Thymus (tissue), 11 donors: ENCODE measurements at regions not wholly inside any gene's neighbourhood (a gene's known extent, or its start where the extent isn't known, plus 50 kb on each side); places are given as distances from the start of the nearest gene placed in this dataset.
"Not testable (repeated sequence)": the region's sequence is repeated elsewhere in the genome, so short reads cannot be mapped to it uniquely, and the experiment has no call there.

ENCODE experiments used
- DNase-seq, 9 donors: peaks; one replicate each; pipeline ENCODE4 v3.0.0-alpha.2; 2013; ENCODE audit warnings: low spot score in 9 of 9, low read depth in 6 of 9, missing footprints in 1 of 9
- H3K27ac ChIP-seq, 2 donors: one replicate each; pipeline ENCODE4 v1.5.1; 2013; ENCODE audit warnings: control low read depth in 1 of 2, low read depth in 1 of 2, low read length in 1 of 2, mild to moderate bottlenecking in 1 of 2, moderate library complexity in 1 of 2
- H3K27me3 ChIP-seq, 2 donors: one replicate each; pipeline ENCODE4 v1.5.1; 2013; ENCODE audit warnings: low read length in 1 of 2; ENCODE audit not compliant: control insufficient read depth in 2 of 2, insufficient read depth in 1 of 2
- H3K36me3 ChIP-seq, 2 donors: one replicate each; pipeline ENCODE4 v1.5.1; 2013; ENCODE audit warnings: low read length in 1 of 2, mild to moderate bottlenecking in 1 of 2, moderate library complexity in 1 of 2; ENCODE audit not compliant: control insufficient read depth in 2 of 2, insufficient read depth in 2 of 2
- H3K4me1 ChIP-seq, 2 donors: one replicate each; pipeline ENCODE4 v1.5.1; 2013; ENCODE audit warnings: low read length in 2 of 2; ENCODE audit not compliant: control insufficient read depth in 2 of 2, insufficient read depth in 2 of 2
- H3K4me3 ChIP-seq, 2 donors: one replicate each; pipeline ENCODE4 v1.5.1; 2013; ENCODE audit warnings: low read length in 2 of 2, control low read depth in 1 of 2, mild to moderate bottlenecking in 1 of 2
- H3K9me3 ChIP-seq, 2 donors: one replicate each; pipeline ENCODE4 v1.5.1; 2013; ENCODE audit warnings: low read length in 1 of 2, mild to moderate bottlenecking in 1 of 2; ENCODE audit not compliant: control insufficient read depth in 2 of 2, insufficient read depth in 1 of 2
- WGBS: extraction: QIAGEN DNeasy Blood & Tissue Kit; methylation state at CpG from one replicate; pipeline ENCODE4 v1.1.7; 2013; 5-methylcytosine and 5-hydroxymethylcytosine counted together
- donor health status: healthy.

GRCh38 chr6:80485494-80485893 lies 379.0 kb downstream of the BCKDHB start:
- H3K27ac ChIP-seq, H3K27me3 ChIP-seq, H3K4me1 ChIP-seq, DNase-seq, H3K4me3 ChIP-seq, H3K9me3 ChIP-seq, H3K36me3 ChIP-seq: not testable (repeated sequence)
- 94% methylated on average over 12 of the region's 12 CpGs for WGBS

GRCh38 chr6:80482056-80482455 lies 375.6 kb downstream of the BCKDHB start:
- WGBS: 93% methylated on average over 3 of the region's 3 CpGs
- H3K4me1 ChIP-seq: no peaks in the 10 kb centered on the region
- DNase-seq: no peak

GRCh38 chr6:80480421-80481157 lies 374.1 kb downstream of the BCKDHB start:
- no peaks in the 10 kb centered on the region for H3K9me3 ChIP-seq
- no peaks in the 10 kb centered on the region for H3K27me3 ChIP-seq
- no peak overlapping the region for H3K27ac ChIP-seq
- no peaks in the 10 kb centered on the region for H3K4me1 ChIP-seq
- H3K36me3 ChIP-seq: no peaks in the 10 kb centered on the region
- DNase-seq: no peak
- no peak overlapping the region for H3K4me3 ChIP-seq

More at GRCh38 chr6:80482056-80482455, 375.6 kb downstream of the BCKDHB start:
- Histone ChIP-seq H3K4me3 (no peak overlapping the region), H3K27me3 (no peaks in the 10 kb centered on the region), H3K9me3 (no peaks in the 10 kb centered on the region), H3K36me3 (no peaks in the 10 kb centered on the region), H3K27ac (no peak overlapping the region)

- no peaks in the 10 kb centered on the region for H3K36me3 ChIP-seq
- no peak overlapping the region for H3K27ac ChIP-seq
- H3K9me3 ChIP-seq: no peaks in the 10 kb centered on the region
- no peaks in the 10 kb centered on the region for H3K27me3 ChIP-seq
- no peaks in the 10 kb centered on the region for H3K4me1 ChIP-seq
- WGBS: 97% methylated on average over 1 of the region's 1 CpG
- no peak for DNase-seq
- no peak overlapping the region for H3K4me3 ChIP-seq
Measured at GRCh38 chr6:80478030-80478429, 371.6 kb downstream of the BCKDHB start.

DNA sequence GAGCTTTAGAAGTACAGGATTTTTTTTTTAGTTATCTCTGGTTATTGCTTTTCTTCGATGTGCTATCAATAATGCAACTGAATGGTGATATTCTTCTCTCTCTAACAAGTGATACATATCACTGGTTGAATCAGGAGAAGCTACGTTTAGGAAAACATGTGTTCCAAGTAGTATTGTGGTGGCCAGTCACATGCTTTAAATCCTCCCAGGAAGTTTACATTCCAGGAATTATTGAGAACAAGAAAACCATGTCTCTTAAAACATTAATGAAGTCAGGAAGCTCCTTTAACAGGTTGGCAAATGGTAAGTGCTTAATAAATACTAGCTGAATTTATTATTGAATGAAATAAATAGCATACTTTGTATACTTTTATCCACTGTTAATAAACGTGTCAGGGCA lies 371.1 kb downstream of the BCKDHB start:
- Histone ChIP-seq H3K4me3 (no peak overlapping the region), H3K27me3 (no peaks in the 10 kb centered on the region), H3K27ac (no peak overlapping the region), H3K4me1 (no peaks in the 10 kb centered on the region), H3K9me3 (no peaks in the 10 kb centered on the region), H3K36me3 (no peaks in the 10 kb centered on the region)
- 79% methylated on average over 3 of the region's 3 CpGs for WGBS
- DNase-seq: no peak

- WGBS: 86% methylated on average over 1 of the region's 1 CpG
- DNase-seq: no peak
- no peak overlapping the region for H3K4me3 ChIP-seq
- no peaks in the 10 kb centered on the region for H3K4me1 ChIP-seq
- no peak overlapping the region for H3K27ac ChIP-seq
- no peaks in the 10 kb centered on the region for H3K27me3 ChIP-seq
- no peaks in the 10 kb centered on the region for H3K36me3 ChIP-seq
- no peaks in the 10 kb centered on the region for H3K9me3 ChIP-seq
Measured at GRCh38 chr6:80472271-80472670, 365.8 kb downstream of the BCKDHB start.

DNA sequence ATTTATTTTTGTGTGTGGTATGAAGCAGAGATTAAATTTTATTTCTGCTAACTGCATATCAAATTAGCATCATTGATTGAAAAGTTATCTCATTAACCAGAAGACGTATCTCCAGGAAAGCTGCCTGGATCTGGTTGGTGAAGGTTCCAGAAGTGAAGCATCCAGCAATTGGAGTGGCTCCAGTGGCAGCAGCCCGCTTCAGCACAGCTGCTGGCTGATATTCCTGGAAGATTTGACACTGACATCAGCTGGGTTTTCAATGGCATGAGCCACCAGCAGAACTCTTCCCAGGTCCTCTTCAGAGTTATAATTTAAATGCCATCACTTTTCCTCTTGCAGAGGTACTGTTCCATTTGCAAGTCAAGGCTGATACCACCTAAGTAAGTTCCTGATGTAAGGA lies 363.5 kb downstream of the BCKDHB start:
- Histone ChIP-seq H3K27me3 (no peaks in the 10 kb centered on the region), H3K27ac (no peak overlapping the region), H3K9me3 (no peaks in the 10 kb centered on the region), H3K4me3 (no peak overlapping the region), H3K36me3 (no peaks in the 10 kb centered on the region), H3K4me1 (no peaks in the 10 kb centered on the region)
- 95% methylated on average over 2 of the region's 2 CpGs for WGBS
- no peak for DNase-seq

DNA sequence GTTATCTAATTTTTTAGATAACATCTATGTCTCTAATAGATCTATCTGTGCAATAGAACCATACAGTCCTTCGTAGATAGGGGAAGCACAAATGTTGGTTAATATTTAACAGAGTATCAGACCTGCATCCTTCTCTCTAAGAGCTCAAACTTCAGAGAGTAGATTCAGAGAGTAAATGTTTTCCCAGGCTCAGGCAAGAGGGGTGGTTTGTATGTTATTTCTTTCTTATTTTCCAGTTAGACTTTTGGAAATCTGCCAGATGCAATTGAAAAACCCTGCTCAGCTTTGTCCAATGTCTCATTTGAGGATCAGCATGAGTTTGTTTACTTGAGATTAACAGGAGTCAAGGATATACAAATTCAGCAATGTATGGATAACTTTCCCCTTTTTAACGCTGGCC lies 361.9 kb downstream of the BCKDHB start:
- WGBS: 96% methylated on average over 2 of the region's 2 CpGs
- H3K36me3 ChIP-seq: no peaks in the 10 kb centered on the region
- no peaks in the 10 kb centered on the region for H3K9me3 ChIP-seq
- no peak for DNase-seq
- no peaks in the 10 kb centered on the region for H3K27me3 ChIP-seq
- H3K4me1 ChIP-seq: no peaks in the 10 kb centered on the region
- H3K27ac ChIP-seq: no peak overlapping the region
- no peak overlapping the region for H3K4me3 ChIP-seq

DNA sequence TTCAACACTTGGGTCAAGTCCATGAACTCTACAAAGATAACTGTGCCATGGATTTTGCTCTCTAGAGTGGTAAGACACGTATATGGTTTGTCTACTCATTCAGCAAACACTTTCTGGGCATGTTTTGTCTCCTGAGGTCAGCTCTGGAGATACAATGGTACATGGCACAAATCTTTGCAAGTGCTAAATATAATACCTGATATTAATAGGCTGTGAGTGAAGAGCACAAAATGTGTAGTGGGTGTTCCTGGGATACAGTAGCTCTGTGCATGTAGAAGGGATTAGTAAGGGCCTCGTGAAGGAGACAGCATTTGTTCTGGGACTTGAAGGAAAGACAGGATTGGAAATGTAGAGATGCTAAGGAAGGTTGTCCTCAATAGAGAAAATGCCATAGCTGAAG lies 360.9 kb downstream of the BCKDHB start:
- H3K27ac ChIP-seq: no peak overlapping the region
- no peaks in the 10 kb centered on the region for H3K27me3 ChIP-seq
- no peak for DNase-seq
- H3K4me3 ChIP-seq: no peak overlapping the region
- no peaks in the 10 kb centered on the region for H3K4me1 ChIP-seq
- whole genome bisulfite sequencing: 96% methylated on average over 2 of the region's 2 CpGs
- H3K9me3 ChIP-seq: no peaks in the 10 kb centered on the region
- no peaks in the 10 kb centered on the region for H3K36me3 ChIP-seq
